ENCODE measurements at regions not wholly inside any gene's neighbourhood (a gene's known extent, or its start where the extent isn't known, plus 50 kb on each side); places are given as distances from the start of the nearest gene placed in this dataset.

- no peak for DNase-seq (ENCODE audit: low spot score)
- in situ Hi-C loops (cut with HindIII; ENCODE audit: low sequenced_read_pairs) = no loop called here
Observed at GRCh38 chr14:42013559-42013958, 406.9 kb downstream of the LRFN5 start.

GRCh38 chr14:42013153-42013552 lies 406.5 kb downstream of the LRFN5 start:
- no peak for DNase-seq (ENCODE audit: low spot score)
- in situ Hi-C loops (cut with HindIII; ENCODE audit: low sequenced_read_pairs) = no loop called here

GRCh38 chr14:42011221-42011620 lies 404.5 kb downstream of the LRFN5 start:
- DNase-seq (ENCODE audit: low spot score) = no peak
- in situ Hi-C loops (cut with HindIII; ENCODE audit: low sequenced_read_pairs) = no loop called here

GRCh38 chr14:42004321-42004720 lies 397.6 kb downstream of the LRFN5 start:
- no peak for DNase-seq (ENCODE audit: low spot score)
- in situ Hi-C loops (cut with HindIII; ENCODE audit: low sequenced_read_pairs) = no loop called here

GRCh38 chr14:42002141-42002540 lies 395.5 kb downstream of the LRFN5 start:
- no peak for DNase-seq (ENCODE audit: low spot score)
- in situ Hi-C loops (cut with HindIII; ENCODE audit: low sequenced_read_pairs) = no loop called here

- in situ Hi-C loops (cut with HindIII; ENCODE audit: low sequenced_read_pairs) = no loop called here
- DNase-seq (ENCODE audit: low spot score) = no peak
Observed at GRCh38 chr14:42001431-42001830, 394.8 kb downstream of the LRFN5 start.

GRCh38 chr14:42000450-42000849 lies 393.8 kb downstream of the LRFN5 start:
- no peak for DNase-seq (ENCODE audit: low spot score)
- in situ Hi-C loops (cut with HindIII; ENCODE audit: low sequenced_read_pairs) = no loop called here

- DNase-seq (ENCODE audit: low spot score) = no peak
- in situ Hi-C loops (cut with HindIII; ENCODE audit: low sequenced_read_pairs) = no loop called here
Observed at GRCh38 chr14:41993687-41994086, 387.0 kb downstream of the LRFN5 start.

GRCh38 chr14:41986700-41987099 lies 380.0 kb downstream of the LRFN5 start:
- DNase-seq (ENCODE audit: low spot score) = no peak

GRCh38 chr14:41986083-41986645 lies 379.5 kb downstream of the LRFN5 start:
- DNase-seq (ENCODE audit: low spot score) = no peak
- in situ Hi-C loops (cut with HindIII; ENCODE audit: low sequenced_read_pairs) = no loop called here

More at GRCh38 chr14:41986700-41987099, 380.0 kb downstream of the LRFN5 start:
- in situ Hi-C loops (cut with HindIII; ENCODE audit: low sequenced_read_pairs) = no loop called here

GRCh38 chr14:41973178-41973577 lies 366.5 kb downstream of the LRFN5 start:
- in situ Hi-C loops (cut with HindIII; ENCODE audit: low sequenced_read_pairs) = no loop called here

GRCh38 chr14:41972531-41972930 lies 365.9 kb downstream of the LRFN5 start:
- in situ Hi-C loops (cut with HindIII; ENCODE audit: low sequenced_read_pairs) = no loop called here
- no peak for DNase-seq (ENCODE audit: low spot score)

More at GRCh38 chr14:41973178-41973577, 366.5 kb downstream of the LRFN5 start:
- DNase-seq (ENCODE audit: low spot score) = no peak

- no peak for DNase-seq (ENCODE audit: low spot score)
- in situ Hi-C loops (cut with HindIII; ENCODE audit: low sequenced_read_pairs) = no loop called here
Observed at GRCh38 chr14:41960281-41960680, 353.6 kb downstream of the LRFN5 start.

GRCh38 chr14:41957459-41957858 lies 350.8 kb downstream of the LRFN5 start:
- in situ Hi-C loops (cut with HindIII; ENCODE audit: low sequenced_read_pairs) = no loop called here
- DNase-seq (ENCODE audit: low spot score) = no peak

Measured in G401 (cell line).